HG02798 (cell line): ENCODE measurements at regions not wholly inside any gene's neighbourhood (a gene's known extent, or its start where the extent isn't known, plus 50 kb on each side); places are given as distances from the start of the nearest gene placed in this dataset.

ENCODE experiments used
- ATAC-seq: cut with Tn5 transposase; IDR thresholded peaks from one replicate; pipeline ENCODE4 v1.9.1; 2021; ENCODE audit warnings: mild to moderate bottlenecking; ENCODE audit not compliant: unreplicated experiment, poor library complexity

- no peak for ATAC-seq
These were observed 723.7 kb upstream of the RAB6C start for GRCh38 chr2:129255610-129256313.

- no peak for ATAC-seq
These were observed 722.8 kb upstream of the RAB6C start for GRCh38 chr2:129256642-129257041.

GRCh38 chr2:129262934-129263333 is 716.5 kb upstream of the RAB6C start:
- ATAC-seq = no peak

GRCh38 chr2:129263939-129264338 is 715.5 kb upstream of the RAB6C start:
- no peak for ATAC-seq

GRCh38 chr2:129267559-129267958 is 711.9 kb upstream of the RAB6C start:
- ATAC-seq = no peak

- no peak for ATAC-seq
These were observed 706.0 kb upstream of the RAB6C start for GRCh38 chr2:129273266-129274037.

GRCh38 chr2:129274038-129274415 is 705.4 kb upstream of the RAB6C start:
- no peak for ATAC-seq

- no peak for ATAC-seq
These were observed 704.5 kb upstream of the RAB6C start for GRCh38 chr2:129274918-129275317.

- ATAC-seq = no peak
These were observed 703.8 kb upstream of the RAB6C start for GRCh38 chr2:129275706-129276105.

GRCh38 chr2:129276978-129277584 is 702.4 kb upstream of the RAB6C start:
- no peak for ATAC-seq

- no peak for ATAC-seq
These were observed 701.9 kb upstream of the RAB6C start for GRCh38 chr2:129277585-129277981.

- ATAC-seq = no peak
These were observed 697.5 kb upstream of the RAB6C start for GRCh38 chr2:129281791-129282530.

- no peak for ATAC-seq
These were observed 694.5 kb upstream of the RAB6C start for GRCh38 chr2:129285012-129285411.

GRCh38 chr2:129293326-129293725 is 686.1 kb upstream of the RAB6C start:
- ATAC-seq = no peak

- ATAC-seq = no peak
These were observed 683.1 kb upstream of the RAB6C start for GRCh38 chr2:129296396-129296795.

- no peak for ATAC-seq
These were observed 682.7 kb upstream of the RAB6C start for GRCh38 chr2:129296806-129297205.

GRCh38 chr2:129297430-129297829 is 682.0 kb upstream of the RAB6C start:
- no peak for ATAC-seq

- ATAC-seq = no peak
These were observed 680.1 kb upstream of the RAB6C start for GRCh38 chr2:129299338-129299737.

GRCh38 chr2:129299756-129300155 is 679.7 kb upstream of the RAB6C start:
- no peak for ATAC-seq

- no peak for ATAC-seq
These were observed 679.0 kb upstream of the RAB6C start for GRCh38 chr2:129300456-129300855.

GRCh38 chr2:129301431-129301913 is 678.0 kb upstream of the RAB6C start:
- no peak for ATAC-seq
